Nephron (organoid): ENCODE measurements at regions not wholly inside any gene's neighbourhood (a gene's known extent, or its start where the extent isn't known, plus 50 kb on each side); places are given as distances from the start of the nearest gene placed in this dataset.

ENCODE experiments used
- H3K27ac Mint-ChIP-seq, 3 experiments: 2 replicates each; pipeline ENCODE4 v1.8.0; 2020; ENCODE audit warnings: mixed read lengths in 3 of 3, mild to moderate bottlenecking in 2 of 3, moderate library complexity in 1 of 3
- H3K27me3 Mint-ChIP-seq: 2 replicates; pipeline ENCODE4 v1.8.0; 2021; ENCODE audit warnings: low read depth, mild to moderate bottlenecking, moderate library complexity, mixed read lengths
- H3K36me3 Mint-ChIP-seq: 2 replicates; pipeline ENCODE4 v1.8.0; 2020; ENCODE audit warnings: low read depth, mixed read lengths
- H3K4me1 Mint-ChIP-seq: 2 replicates; pipeline ENCODE4 v1.8.0; 2020; ENCODE audit warnings: mixed read lengths
- H3K4me3 Mint-ChIP-seq, 3 experiments: 2 replicates each; pipeline ENCODE4 v1.8.0; 2020; ENCODE audit warnings: mild to moderate bottlenecking in 3 of 3, mixed read lengths in 3 of 3, moderate library complexity in 2 of 3
- H3K9me3 Mint-ChIP-seq: 2 replicates; pipeline ENCODE4 v1.8.0; 2020; ENCODE audit warnings: mixed read lengths
- TF ChIP-seq, protein P1 (sequence below), 3 experiments: fragments of 200-600 bp; sonication (generic); IDR thresholded peaks; one replicate each; pipeline ENCODE4 v1.5.0; 2021; ENCODE audit warnings: antibody characterized with exemption in 3 of 3; ENCODE audit not compliant: unreplicated experiment in 3 of 3

DNA sequence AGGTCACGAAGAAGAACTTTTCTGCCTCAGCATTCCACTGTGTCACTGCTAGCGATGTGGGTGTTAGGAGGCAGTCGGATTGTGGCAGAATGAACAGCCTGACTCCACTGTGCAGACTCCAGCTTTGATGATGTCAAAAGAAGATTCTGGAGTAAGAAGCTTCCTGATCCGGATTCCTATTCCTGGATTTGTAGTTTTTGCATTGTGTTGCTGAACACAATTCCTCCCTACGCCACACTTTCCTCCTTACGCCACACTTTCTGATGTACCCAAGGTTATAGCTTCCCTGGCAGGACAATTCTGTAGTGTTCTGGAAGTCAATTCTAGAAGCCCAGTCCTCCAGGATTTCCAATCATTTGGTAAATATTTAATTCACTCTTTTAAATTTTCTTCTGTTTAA is 665.2 kb upstream of the ADGRL2 start:
- no peaks in the 10 kb centered on the region for H3K4me1 Mint-ChIP-seq
- H3K27ac Mint-ChIP-seq: no peak overlapping the region
- H3K36me3 Mint-ChIP-seq: no peaks in the 10 kb centered on the region
- H3K9me3 Mint-ChIP-seq: no peaks in the 10 kb centered on the region
- no peak overlapping the region for H3K4me3 Mint-ChIP-seq
- TF ChIP-seq, protein P1, sequence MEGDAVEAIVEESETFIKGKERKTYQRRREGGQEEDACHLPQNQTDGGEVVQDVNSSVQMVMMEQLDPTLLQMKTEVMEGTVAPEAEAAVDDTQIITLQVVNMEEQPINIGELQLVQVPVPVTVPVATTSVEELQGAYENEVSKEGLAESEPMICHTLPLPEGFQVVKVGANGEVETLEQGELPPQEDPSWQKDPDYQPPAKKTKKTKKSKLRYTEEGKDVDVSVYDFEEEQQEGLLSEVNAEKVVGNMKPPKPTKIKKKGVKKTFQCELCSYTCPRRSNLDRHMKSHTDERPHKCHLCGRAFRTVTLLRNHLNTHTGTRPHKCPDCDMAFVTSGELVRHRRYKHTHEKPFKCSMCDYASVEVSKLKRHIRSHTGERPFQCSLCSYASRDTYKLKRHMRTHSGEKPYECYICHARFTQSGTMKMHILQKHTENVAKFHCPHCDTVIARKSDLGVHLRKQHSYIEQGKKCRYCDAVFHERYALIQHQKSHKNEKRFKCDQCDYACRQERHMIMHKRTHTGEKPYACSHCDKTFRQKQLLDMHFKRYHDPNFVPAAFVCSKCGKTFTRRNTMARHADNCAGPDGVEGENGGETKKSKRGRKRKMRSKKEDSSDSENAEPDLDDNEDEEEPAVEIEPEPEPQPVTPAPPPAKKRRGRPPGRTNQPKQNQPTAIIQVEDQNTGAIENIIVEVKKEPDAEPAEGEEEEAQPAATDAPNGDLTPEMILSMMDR (IDR thresholded peaks at IDR 0.05; ENCODE audit: unreplicated experiment in 3 of 3): no peak
- no peaks in the 10 kb centered on the region for H3K27me3 Mint-ChIP-seq

DNA sequence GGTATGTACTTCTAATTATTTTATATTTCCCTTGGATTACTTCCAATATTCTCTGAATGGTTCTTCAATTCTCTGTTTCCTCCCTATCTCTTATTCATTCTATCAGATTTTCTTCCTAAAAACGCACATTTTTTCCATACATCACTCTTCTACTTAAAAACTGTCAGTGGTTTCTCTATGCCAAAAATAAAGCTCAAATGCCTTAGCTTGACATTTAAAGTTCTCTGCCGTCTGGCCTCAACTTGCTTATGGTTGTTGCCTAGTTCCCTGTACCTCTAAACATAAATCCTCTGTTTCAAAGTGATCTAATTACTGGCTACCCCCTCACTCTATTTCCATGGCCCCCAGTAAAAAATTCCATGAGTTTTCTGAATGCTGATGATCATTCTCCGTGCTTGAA is 671.0 kb upstream of the ADGRL2 start:
- no peaks in the 10 kb centered on the region for H3K36me3 Mint-ChIP-seq
- H3K9me3 Mint-ChIP-seq: no peaks in the 10 kb centered on the region
- peaks cover 25% of the 10 kb centered on the region for H3K4me1 Mint-ChIP-seq
- H3K27me3 Mint-ChIP-seq: no peaks in the 10 kb centered on the region
- H3K4me3 Mint-ChIP-seq: no peak overlapping the region
- peak overlapping the region; percentile 60 to 72 (median 60) for H3K27ac Mint-ChIP-seq
- TF ChIP-seq, protein P1 (IDR thresholded peaks at IDR 0.05; ENCODE audit: unreplicated experiment in 3 of 3): no peak

DNA sequence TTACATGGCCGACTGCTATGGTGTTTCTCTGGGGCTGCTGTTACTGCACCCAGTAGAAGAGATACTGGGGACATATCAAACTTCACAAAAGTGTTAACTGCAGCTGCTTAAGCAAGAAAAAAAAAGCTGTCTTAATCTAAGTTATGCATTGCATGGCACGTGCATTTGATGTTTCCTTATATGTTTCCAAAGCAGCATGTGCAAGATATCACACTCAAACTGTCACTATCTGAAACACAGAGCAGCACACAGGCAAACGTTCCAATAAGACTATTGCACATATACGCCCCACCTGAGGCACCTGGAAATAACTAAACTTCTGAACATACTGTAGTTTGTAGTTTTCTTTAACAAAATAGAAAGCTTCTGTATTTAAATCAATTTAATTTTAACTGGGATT is 671.4 kb upstream of the ADGRL2 start:
- no peak overlapping the region for H3K4me3 Mint-ChIP-seq
- TF ChIP-seq, protein P1 (IDR thresholded peaks at IDR 0.05; ENCODE audit: unreplicated experiment in 3 of 3): no peak
- H3K27ac Mint-ChIP-seq: peak overlapping the region; percentile 60 to 72 (median 68)
- peaks cover 25% of the 10 kb centered on the region for H3K4me1 Mint-ChIP-seq
- no peaks in the 10 kb centered on the region for H3K27me3 Mint-ChIP-seq
- H3K9me3 Mint-ChIP-seq: no peaks in the 10 kb centered on the region
- H3K36me3 Mint-ChIP-seq: no peaks in the 10 kb centered on the region

DNA sequence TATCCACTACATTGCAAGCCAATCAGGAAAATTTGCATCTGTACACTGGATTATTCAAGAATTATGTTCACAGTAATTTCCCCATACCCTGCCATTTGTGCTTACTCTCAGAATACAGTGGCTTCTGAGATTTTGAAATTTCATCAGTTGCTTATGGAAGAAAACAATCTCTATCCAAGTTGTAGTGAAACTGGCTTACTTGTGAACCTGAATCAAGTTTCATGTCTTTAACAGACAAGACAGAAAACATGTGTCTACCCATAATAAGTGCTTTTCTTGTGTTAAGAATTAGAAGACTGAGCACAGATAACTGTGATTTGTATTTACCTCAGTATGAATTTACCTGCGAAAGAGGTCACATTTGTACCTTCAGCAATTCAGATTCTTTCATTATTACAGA is 672.7 kb upstream of the ADGRL2 start:
- TF ChIP-seq, protein P1 (IDR thresholded peaks at IDR 0.05; ENCODE audit: unreplicated experiment in 3 of 3): no peak
- Mint-ChIP-seq H3K9me3 (no peaks in the 10 kb centered on the region), H3K27ac (peak overlapping the region in 1 of 3 experiments; percentile 27), H3K4me1 (peaks cover 25% of the 10 kb centered on the region), H3K4me3 (no peak overlapping the region), H3K36me3 (no peaks in the 10 kb centered on the region), H3K27me3 (no peaks in the 10 kb centered on the region)

DNA sequence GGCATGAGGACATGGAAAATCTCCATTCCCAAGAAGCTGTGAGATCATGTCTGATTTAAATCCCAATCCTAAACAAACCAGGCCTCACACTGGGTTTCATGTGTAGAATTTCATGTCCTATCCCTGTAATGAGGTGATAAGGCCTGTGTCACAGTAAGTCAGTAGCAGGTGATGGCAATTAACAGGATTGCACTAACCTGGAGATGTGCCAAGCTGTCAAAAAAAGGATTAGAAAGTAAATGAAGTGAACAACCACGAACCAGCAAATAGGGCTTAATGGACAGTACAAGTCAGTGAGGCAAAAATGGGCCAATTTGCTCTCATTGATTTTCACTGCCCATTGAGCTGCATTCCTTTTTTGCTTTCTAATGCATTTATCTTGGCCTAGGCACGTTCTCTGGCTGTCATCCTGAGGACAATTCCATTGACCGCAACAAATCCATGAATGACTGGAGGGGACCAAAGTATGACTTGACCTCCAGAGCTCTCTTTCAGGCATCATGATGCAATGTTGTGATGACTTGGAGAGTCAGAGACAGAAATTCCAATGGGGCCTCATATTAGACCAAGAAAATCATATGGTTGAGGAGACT is 673.6 kb upstream of the ADGRL2 start:
- H3K4me1 Mint-ChIP-seq: peaks cover 25% of the 10 kb centered on the region
- no peaks in the 10 kb centered on the region for H3K9me3 Mint-ChIP-seq
- H3K27me3 Mint-ChIP-seq: no peaks in the 10 kb centered on the region
- H3K4me3 Mint-ChIP-seq: peak overlapping the region in 1 of 3 experiments; percentile 12
- no peaks in the 10 kb centered on the region for H3K36me3 Mint-ChIP-seq
- TF ChIP-seq, protein P1 (IDR thresholded peaks at IDR 0.05; ENCODE audit: unreplicated experiment in 3 of 3): no peak
- peak overlapping the region in 1 of 3 experiments; percentile 50 for H3K27ac Mint-ChIP-seq

DNA sequence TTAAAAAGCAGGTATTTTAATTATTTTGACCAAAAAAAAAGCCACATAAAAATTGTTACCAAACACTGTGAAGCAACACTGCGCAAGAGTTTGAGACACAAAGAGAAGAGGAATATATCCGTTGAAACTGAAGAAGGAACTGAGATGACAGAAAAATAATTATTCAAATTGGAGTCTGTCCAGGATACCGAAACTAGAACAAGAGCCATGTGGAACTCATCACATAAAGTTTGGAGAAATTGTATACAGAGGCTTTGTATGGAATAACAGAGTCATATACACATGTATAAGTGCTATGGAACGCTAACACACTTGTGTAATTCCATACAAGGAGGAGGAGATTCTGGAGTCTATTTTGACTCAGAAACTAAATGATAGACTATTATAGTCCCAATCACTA is 675.1 kb upstream of the ADGRL2 start:
- H3K9me3 Mint-ChIP-seq: no peaks in the 10 kb centered on the region
- H3K27me3 Mint-ChIP-seq: no peaks in the 10 kb centered on the region
- H3K4me3 Mint-ChIP-seq: no peak overlapping the region
- TF ChIP-seq, protein P1 (IDR thresholded peaks at IDR 0.05; ENCODE audit: unreplicated experiment in 3 of 3): no peak
- peaks cover 25% of the 10 kb centered on the region for H3K4me1 Mint-ChIP-seq
- H3K27ac Mint-ChIP-seq: peak overlapping the region; percentile 51 to 79 (median 69)
- no peaks in the 10 kb centered on the region for H3K36me3 Mint-ChIP-seq
